H1 (cell line): ENCODE measurements at regions not wholly inside any gene's neighbourhood (a gene's known extent, or its start where the extent isn't known, plus 50 kb on each side); places are given as distances from the start of the nearest gene placed in this dataset.

Experiments
- ATF2 ChIP-seq: IDR thresholded peaks from 2 replicates; pipeline ENCODE4 v1.6.1; 2012; ENCODE audit warnings: low read length, inconsistent platforms
- CHD7 ChIP-seq: fragments of 300-600 bp; sonication (generic); IDR thresholded peaks from 2 replicates; pipeline ENCODE4 v1.7.1; 2012; ENCODE audit warnings: low read length, moderate library complexity, mild to moderate bottlenecking, inconsistent platforms; ENCODE audit not compliant: insufficient replicate concordance
- GTF2F1 ChIP-seq: IDR thresholded peaks from 2 replicates; pipeline ENCODE4 v1.6.1; 2012; ENCODE audit warnings: low read depth, low read length, improper control_type of control experiment, borderline replicate concordance
- JUN ChIP-seq: IDR thresholded peaks from 2 replicates; pipeline ENCODE4 v1.6.1; 2011; ENCODE audit warnings: low read depth, mild to moderate bottlenecking, improper control_type of control experiment, low read length
- NANOG ChIP-seq: IDR thresholded peaks from 2 replicates; pipeline ENCODE4 v1.6.1; 2011; ENCODE audit warnings: low read length, low read depth, mild to moderate bottlenecking, inconsistent platforms; ENCODE audit not compliant: insufficient read depth, poor library complexity, severe bottlenecking
- POLR2AphosphoS5 ChIP-seq: IDR thresholded peaks from 2 replicates; pipeline ENCODE4 v1.6.1; 2011; ENCODE audit warnings: low read depth, low read length
- SIRT6 ChIP-seq: IDR thresholded peaks from one replicate; pipeline ENCODE4 v1.7.1; 2012; ENCODE audit warnings: low read length, inconsistent platforms
- SP4 ChIP-seq: IDR thresholded peaks from 2 replicates; pipeline ENCODE4 v1.6.1; 2012; ENCODE audit warnings: low read length, inconsistent platforms
- TAF1 ChIP-seq: IDR thresholded peaks from 2 replicates; pipeline ENCODE4 v1.6.1; 2011; ENCODE audit warnings: mild to moderate bottlenecking, low read depth, low read length

- TF ChIP-seq CHD7 = no peak
- no peak for TF ChIP-seq SIRT6
- no peak for TF ChIP-seq POLR2AphosphoS5
- no peak for TF ChIP-seq NANOG
- no peak for TF ChIP-seq SP4
- no peak for TF ChIP-seq JUN
- TF ChIP-seq ATF2 = no peak
- no peak for TF ChIP-seq TAF1
- no peak for TF ChIP-seq GTF2F1
Measured at GRCh38 chr6:156160007-156160794, 617.0 kb upstream of the ARID1B start (continued).
